ENCODE measurements at regions not wholly inside any gene's neighbourhood (a gene's known extent, or its start where the extent isn't known, plus 50 kb on each side); places are given as distances from the start of the nearest gene placed in this dataset.
"Not testable (repeated sequence)": the region's sequence is repeated elsewhere in the genome, so short reads cannot be mapped to it uniquely, and the experiment has no call there.

DNA sequence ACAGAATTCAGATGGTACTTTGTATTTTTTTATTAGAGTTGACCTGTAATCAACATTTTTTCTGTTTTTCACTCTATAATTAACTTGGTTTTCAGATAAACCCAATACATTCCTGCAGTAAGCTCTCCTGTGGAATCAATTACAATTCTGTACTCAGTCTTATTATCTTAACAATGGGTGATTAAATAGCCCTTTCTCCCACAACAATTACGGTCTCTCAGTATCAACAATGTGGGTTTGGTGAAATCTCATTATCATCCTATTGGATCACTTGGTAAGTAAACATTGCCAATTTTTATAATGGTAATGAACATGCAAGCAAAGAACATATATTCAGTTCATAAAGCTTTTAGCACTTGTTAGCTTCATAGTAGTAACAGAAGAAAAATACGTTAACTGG, 438.9 kb upstream of the EPHA7 start:
- Mint-ChIP-seq H3K27ac (no peak overlapping the region), H3K27me3 (no peaks in the 10 kb centered on the region), H3K36me3 (no peaks in the 10 kb centered on the region), H3K9me3 (peaks cover 0 to 5% (median 3%) of the 10 kb centered on the region in 3 donors), H3K4me3 (no peak overlapping the region), H3K4me1 (no peaks in the 10 kb centered on the region)

DNA sequence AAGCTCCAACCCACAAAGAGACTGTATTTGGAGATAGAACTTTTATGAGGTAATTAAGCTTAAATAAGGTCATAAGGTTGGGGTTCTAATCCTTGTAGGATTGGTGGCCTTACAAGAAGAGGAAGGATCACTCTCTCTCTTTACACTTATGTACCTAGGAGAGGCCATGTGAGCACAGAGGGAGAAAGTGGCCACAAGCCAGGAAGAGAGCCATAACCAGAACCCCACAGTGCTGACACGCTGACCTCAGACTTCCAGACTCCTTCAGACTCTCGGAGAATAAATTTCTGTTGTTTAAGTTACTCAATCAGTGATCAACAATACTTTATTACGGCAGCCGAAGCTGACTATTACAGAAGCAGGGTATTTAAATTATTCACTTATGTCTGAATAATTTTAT, 430.5 kb upstream of the EPHA7 start:
- Mint-ChIP-seq H3K4me3 (no peak overlapping the region), H3K9me3 (peaks cover 2 to 10% (median 2%) of the 10 kb centered on the region in 3 donors), H3K36me3 (no peaks in the 10 kb centered on the region), H3K27me3 (no peaks in the 10 kb centered on the region), H3K27ac (no peak overlapping the region), H3K4me1 (no peaks in the 10 kb centered on the region)

DNA sequence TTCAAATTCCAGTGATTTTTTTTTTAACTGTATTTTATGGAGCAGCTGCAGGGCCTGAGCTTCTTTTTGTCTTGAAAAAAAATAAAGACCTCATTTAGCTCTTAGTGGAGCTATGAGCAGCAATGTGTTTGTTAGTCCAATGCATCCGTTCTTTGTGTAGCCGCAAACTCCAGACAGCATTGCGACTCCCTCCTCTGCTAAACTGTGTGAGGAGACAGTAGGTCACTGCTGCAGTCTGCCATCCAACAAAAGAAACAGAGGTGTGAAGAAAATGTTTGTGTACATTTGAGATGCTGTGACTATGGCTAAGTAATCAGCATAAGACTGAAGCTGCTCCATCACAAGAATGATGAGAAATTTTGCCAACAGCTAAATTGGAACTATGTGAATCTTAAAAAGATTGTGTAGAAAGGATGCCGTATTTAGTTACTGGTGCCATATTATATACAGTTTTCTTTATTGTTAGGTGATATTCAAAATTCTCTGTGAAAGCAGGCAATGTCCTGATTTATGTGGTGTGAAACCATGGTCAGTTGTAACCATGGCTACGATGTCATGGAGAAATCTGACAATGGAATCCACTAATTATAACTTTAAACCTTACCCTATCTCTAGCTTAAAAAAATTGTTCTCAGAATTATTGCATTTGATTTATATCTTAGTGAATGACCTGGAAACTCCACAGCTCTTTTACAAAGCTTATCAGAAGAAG, 428.8 kb upstream of the EPHA7 start:
- Mint-ChIP-seq H3K9me3 (peaks cover 2 to 10% (median 2%) of the 10 kb centered on the region in 3 donors), H3K4me3 (no peak overlapping the region), H3K27ac (no peak overlapping the region), H3K36me3 (no peaks in the 10 kb centered on the region), H3K27me3 (no peaks in the 10 kb centered on the region), H3K4me1 (no peaks in the 10 kb centered on the region)

DNA sequence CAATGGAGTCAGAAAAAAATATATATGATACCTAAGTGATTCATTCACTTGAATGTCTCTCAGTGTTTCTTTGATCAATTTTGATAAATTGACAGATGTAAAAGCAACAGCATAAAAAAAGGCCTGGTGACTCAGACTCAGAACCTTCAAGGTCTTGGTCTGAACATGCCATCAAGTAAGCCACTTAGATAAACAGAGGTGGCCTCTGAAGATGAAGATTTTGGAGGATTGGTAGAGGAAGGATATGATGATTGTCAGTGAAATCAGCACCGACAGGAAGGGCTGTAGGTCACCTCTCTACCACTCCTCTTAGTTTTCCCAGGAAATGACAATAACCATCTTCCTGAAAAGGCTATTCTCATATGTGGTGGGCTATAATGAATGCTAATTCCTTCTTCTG, 422.8 kb upstream of the EPHA7 start:
- H3K9me3 Mint-ChIP-seq: peaks cover 0 to 6% (median 5%) of the 10 kb centered on the region in 3 donors
- H3K27ac Mint-ChIP-seq: no peak overlapping the region

DNA sequence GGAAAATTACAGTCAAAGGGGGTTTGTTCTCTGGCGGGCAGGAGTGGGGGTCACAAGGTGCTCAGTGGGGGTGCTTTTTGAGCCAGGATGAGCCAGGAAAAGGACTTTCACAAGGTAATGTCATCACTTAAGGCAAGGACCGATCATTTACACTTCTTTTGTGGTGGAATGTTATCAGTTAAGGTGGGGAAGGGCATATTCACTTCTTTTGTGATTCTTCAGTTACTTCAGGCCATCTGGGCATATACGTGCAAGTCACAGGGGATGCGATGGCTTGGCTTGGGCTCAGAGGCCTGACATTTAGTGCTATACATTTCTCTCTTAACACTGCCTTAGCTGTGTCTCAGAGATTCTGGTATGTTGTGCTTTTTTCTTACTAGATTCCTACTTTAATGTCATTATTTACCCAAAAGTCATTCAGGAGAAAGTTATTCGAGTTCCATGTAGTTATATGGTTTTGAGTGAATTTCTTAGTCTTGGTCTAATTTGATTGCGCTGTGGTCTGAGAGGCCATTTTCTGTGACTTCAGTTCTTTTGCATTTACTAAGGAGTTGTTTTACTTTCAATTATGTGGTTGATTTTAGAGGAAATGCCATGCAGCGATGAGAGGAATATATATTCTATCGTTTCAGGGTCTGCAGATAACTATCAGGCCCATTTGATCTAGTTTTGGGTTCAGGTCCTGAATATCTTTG, 416.2 kb upstream of the EPHA7 start:
- not testable (repeated sequence) for H3K36me3 Mint-ChIP-seq, H3K4me3 Mint-ChIP-seq, H3K4me1 Mint-ChIP-seq, H3K27ac Mint-ChIP-seq, H3K27me3 Mint-ChIP-seq
- peaks cover 0 to 14% (median 2%) of the 10 kb centered on the region in 3 donors for H3K9me3 Mint-ChIP-seq

More for the DNA sequence above, 422.8 kb upstream of the EPHA7 start:
- H3K4me3 Mint-ChIP-seq: no peak overlapping the region
- no peaks in the 10 kb centered on the region for H3K27me3 Mint-ChIP-seq
- no peaks in the 10 kb centered on the region for H3K36me3 Mint-ChIP-seq
- H3K4me1 Mint-ChIP-seq: no peaks in the 10 kb centered on the region

DNA sequence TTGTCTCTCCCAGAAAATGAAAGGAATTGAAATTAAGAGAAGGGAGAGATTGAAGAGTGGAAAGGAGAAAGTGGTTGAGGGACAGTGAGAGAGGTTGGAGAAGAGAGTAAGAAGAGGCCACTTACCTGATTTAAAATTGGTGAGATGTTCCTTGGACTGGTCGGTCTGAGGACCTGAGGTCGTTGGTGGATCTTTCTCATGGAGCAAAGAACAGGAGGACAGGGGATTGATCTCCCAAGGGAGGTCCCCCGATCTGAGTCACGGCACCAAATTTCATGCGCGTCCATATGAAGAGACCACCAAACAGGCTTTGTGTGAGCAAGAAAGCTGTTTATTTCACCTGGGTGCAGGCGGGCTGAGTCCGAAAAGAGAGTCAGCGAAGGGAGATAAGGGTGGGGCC, 415.7 kb upstream of the EPHA7 start:
- H3K4me3 Mint-ChIP-seq, H3K36me3 Mint-ChIP-seq, H3K27me3 Mint-ChIP-seq, H3K27ac Mint-ChIP-seq, H3K4me1 Mint-ChIP-seq: not testable (repeated sequence)
- H3K9me3 Mint-ChIP-seq: peaks cover 0 to 14% (median 2%) of the 10 kb centered on the region in 3 donors

DNA sequence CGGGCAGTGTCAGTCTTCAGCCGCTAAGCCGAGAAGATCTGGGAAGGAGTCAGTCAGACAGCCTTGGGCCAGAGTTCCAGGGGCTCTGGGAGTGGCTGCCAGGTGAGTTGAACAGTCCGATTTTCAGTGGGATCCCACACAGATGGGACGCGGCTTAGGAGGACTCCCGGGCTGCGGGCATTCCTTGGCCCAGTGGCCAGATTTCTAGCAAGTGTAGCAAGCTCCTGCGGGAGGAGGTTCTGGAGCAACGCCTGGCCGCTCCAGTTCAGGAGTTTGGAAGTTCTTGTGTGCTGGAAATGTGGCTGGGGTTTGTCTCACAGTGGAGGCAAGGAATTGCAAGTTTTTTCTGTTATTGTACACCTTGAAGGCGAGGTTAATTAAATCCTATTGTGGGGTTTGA, 414.0 kb upstream of the EPHA7 start:
- not testable (repeated sequence) for H3K4me1 Mint-ChIP-seq, H3K27me3 Mint-ChIP-seq, H3K36me3 Mint-ChIP-seq, H3K4me3 Mint-ChIP-seq, H3K9me3 Mint-ChIP-seq, H3K27ac Mint-ChIP-seq

DNA sequence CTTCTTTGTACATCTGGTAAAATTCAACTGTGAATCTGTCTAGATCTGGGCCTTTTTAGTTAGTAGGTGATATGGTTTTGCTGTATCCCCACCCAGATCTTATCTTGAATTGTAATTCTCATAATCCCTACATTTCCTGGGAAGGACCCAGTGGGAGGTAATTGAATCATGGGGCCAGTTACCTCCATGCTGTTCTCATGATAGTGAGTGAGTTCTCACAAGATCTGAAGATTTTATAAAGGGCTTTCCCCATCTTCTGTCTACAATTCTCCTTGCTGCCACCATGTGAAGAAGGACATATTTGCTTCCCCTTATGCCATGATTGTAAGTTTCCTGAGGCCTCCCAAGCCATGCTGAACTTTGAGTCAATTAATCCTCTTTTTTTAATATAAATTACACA, 410.4 kb upstream of the EPHA7 start:
- not testable (repeated sequence) for H3K27ac Mint-ChIP-seq

DNA sequence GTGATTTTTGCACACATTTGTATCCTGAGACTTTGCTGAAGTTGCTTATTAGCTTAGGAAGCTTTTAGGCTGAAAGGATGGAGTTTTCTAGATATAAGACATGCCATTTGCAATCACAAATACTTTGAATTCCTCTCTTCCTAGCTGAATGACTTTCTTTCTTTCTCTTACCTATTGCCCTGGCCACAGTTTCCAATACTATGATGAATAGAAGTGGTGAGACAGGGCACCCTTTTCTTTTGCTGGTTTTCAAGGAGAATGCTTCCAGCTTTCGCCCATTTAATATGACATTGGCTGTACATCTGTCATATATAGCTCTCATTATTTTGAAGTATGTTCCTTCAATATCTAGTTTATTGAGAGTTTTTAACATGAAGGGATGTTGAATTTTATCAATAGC, 409.6 kb upstream of the EPHA7 start:
- Mint-ChIP-seq H3K4me3 (no peak overlapping the region), H3K4me1 (no peaks in the 10 kb centered on the region), H3K27me3 (no peaks in the 10 kb centered on the region), H3K9me3 (peaks cover 3% of the 10 kb centered on the region in 3 donors), H3K27ac (no peak overlapping the region), H3K36me3 (no peaks in the 10 kb centered on the region)

More for the DNA sequence above, 410.4 kb upstream of the EPHA7 start:
- H3K4me1 Mint-ChIP-seq, H3K4me3 Mint-ChIP-seq, H3K36me3 Mint-ChIP-seq, H3K9me3 Mint-ChIP-seq, H3K27me3 Mint-ChIP-seq: not testable (repeated sequence)

DNA sequence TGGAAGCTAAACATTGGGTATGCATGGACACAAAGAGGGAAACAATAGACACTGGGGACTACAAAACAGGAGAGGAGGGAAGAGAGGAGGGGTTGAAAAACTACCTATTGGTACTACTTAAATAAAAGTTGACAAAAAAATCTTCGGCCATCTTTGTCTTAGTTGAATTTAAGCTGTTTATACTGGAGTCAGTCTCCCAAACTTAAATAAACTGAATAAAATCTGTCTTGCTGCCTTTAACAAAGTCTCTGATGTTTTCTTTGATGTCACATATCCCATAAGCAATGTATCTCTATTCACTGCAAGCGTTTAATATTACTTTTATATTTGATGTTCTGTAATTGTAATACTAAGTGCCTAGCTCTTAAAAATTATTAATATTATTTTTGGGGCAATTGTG, 409.2 kb upstream of the EPHA7 start:
- Mint-ChIP-seq H3K9me3 (peaks cover 3% of the 10 kb centered on the region in 3 donors), H3K27me3 (no peaks in the 10 kb centered on the region), H3K4me1 (no peaks in the 10 kb centered on the region), H3K4me3 (no peak overlapping the region), H3K36me3 (no peaks in the 10 kb centered on the region), H3K27ac (no peak overlapping the region)

DNA sequence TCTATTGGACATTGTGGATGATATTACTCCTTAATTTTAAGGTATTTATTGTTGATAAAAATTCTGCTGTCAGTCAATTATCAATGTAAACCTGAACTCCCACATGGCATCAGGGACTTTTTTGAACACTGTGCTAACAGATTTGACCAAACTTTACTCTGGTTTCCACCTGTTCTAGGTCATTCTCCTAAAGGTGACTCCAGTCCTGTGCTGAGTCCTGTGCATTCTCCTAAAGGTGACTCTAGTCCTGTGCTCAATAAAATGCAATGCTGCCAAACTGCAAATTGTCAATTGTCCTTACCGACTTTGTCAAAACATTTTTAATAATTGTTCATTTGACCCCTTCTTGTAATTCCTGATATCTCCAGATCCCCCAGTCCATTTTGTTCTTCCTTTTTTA, 408.4 kb upstream of the EPHA7 start:
- Mint-ChIP-seq H3K27ac (no peak overlapping the region), H3K4me3 (no peak overlapping the region), H3K27me3 (no peaks in the 10 kb centered on the region), H3K9me3 (peaks cover 3% of the 10 kb centered on the region in 3 donors), H3K4me1 (no peaks in the 10 kb centered on the region), H3K36me3 (no peaks in the 10 kb centered on the region)

DNA sequence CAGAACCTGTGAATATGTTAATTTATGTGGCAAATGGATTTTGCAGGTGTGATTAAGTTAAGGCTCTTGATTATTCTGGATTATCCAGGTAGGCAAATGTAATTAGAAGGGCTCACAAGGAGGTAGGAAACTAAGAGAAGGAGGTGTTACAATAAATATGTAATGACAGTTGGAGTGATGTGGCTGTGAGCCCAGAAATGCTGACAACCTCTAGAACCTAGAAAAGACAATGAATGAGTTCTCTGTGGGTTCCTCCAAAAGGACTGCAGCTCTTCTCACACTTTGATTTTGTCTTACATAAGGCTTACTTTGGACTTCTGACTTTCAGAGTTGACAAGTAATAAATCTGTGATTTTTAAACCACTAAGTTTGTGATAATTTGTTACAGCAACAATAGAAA, 406.6 kb upstream of the EPHA7 start:
- no peaks in the 10 kb centered on the region for H3K4me1 Mint-ChIP-seq
- no peak overlapping the region for H3K4me3 Mint-ChIP-seq
- H3K36me3 Mint-ChIP-seq: no peaks in the 10 kb centered on the region
- H3K27me3 Mint-ChIP-seq: no peaks in the 10 kb centered on the region
- H3K27ac Mint-ChIP-seq: no peak overlapping the region
- H3K9me3 Mint-ChIP-seq: peaks cover 3% of the 10 kb centered on the region in 3 donors

DNA sequence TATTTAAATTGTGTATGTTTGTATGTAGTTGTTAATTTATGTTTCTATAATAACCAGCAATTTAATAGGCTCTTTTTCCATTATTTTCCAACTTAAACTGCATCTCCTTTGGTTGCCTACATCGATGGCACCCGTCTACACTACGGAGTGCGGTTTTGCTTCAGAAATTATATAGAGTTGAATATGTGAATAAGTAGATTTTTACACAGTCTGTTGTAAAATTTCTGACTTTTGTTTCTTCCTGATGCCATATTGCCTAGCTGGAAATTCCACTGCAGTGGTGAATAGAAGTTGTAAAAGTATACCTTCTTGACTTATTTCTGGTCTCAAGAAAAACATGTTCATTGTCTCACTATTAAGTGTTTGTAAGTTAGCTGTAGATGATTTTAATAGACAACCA, 404.1 kb upstream of the EPHA7 start:
- no peaks in the 10 kb centered on the region for H3K27me3 Mint-ChIP-seq
- peaks cover 3 to 7% (median 3%) of the 10 kb centered on the region in 3 donors for H3K9me3 Mint-ChIP-seq
- H3K4me1 Mint-ChIP-seq: peaks cover 0 to 1% (median 0%) of the 10 kb centered on the region in 3 donors
- no peak overlapping the region for H3K4me3 Mint-ChIP-seq
- no peaks in the 10 kb centered on the region for H3K36me3 Mint-ChIP-seq
- H3K27ac Mint-ChIP-seq: no peak overlapping the region

DNA sequence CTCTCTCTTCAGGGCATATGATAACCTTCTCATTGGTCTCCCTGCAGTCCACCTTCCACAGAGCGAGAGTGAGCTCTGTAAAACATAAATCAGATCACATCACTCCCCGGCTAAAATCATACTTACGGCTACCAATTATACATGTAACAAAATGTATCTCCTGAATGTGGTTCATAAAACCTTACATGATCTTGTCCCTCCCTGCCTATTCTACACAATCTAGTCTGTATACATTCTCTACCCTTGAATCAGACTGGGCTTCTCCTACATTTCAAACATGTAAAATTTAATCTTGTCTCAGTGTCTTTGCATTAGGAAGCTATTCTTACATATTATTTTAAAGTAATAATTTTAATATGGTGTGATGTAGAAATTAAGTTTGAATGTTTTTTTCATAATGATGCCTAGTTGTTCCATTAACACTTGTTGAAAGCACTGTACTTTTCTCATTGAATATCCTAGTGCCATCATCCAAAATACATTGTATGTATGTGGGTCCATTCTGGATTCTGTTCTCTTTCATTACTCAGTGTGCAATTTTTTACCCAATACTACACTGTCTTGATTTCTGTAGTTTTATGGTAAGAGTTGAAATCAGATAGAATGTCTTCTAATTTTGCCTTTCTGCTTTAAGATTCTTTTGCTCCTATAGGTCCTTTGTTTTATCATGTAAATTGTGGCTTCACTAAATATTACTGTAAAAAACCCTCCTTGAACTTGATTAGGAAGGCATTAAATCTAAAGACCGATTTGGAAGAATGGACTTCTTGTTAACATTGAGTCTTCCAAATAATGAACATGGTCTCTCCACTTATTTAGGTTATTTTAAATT, 403.3 kb upstream of the EPHA7 start:
- Mint-ChIP-seq H3K27me3 (no peaks in the 10 kb centered on the region), H3K4me1 (peaks cover 0 to 1% (median 0%) of the 10 kb centered on the region in 3 donors), H3K27ac (no peak overlapping the region), H3K36me3 (no peaks in the 10 kb centered on the region), H3K4me3 (no peak overlapping the region), H3K9me3 (peaks cover 3 to 7% (median 3%) of the 10 kb centered on the region in 3 donors)

DNA sequence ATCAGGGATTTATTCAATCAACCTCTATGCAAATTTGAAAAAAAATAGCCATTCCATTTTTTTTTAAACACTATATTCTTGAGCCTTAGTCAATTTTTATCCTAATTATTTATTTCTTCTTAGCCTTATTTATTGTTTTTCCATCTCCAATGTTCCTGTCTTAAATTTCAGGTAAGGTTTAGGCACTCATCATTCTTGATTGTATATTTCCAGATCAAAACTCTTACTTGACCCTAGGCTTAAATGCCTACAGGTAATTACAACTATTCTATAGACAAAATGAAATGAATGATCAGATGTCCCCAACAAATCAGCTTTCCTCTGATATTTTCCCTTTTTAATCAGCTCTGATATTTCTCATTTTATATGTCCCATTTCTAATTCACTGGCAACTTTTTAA, 402.6 kb upstream of the EPHA7 start:
- no peak overlapping the region for H3K4me3 Mint-ChIP-seq

More for the DNA sequence above, 402.6 kb upstream of the EPHA7 start:
- Mint-ChIP-seq H3K27ac (no peak overlapping the region), H3K36me3 (no peaks in the 10 kb centered on the region), H3K9me3 (peaks cover 3 to 7% (median 3%) of the 10 kb centered on the region in 3 donors), H3K27me3 (no peaks in the 10 kb centered on the region), H3K4me1 (peaks cover 0 to 1% (median 0%) of the 10 kb centered on the region in 3 donors)

All from IgD-negative memory B cell (primary cell).